HFF-Myc (cell line): ENCODE measurements at regions not wholly inside any gene's neighbourhood (a gene's known extent, or its start where the extent isn't known, plus 50 kb on each side); places are given as distances from the start of the nearest gene placed in this dataset.

Experiments used
- DNase-seq: peaks from one replicate; pipeline ENCODE4 v3.0.0-alpha.2; 2011; ENCODE audit warnings: low read depth; ENCODE audit errors: extremely low read depth
- H3K4me3 ChIP-seq: replicated peaks from 2 replicates; pipeline ENCODE4 v1.5.1; 2011; ENCODE audit warnings: low read depth, mild to moderate bottlenecking, control low read depth, low read length
- CTCF ChIP-seq: IDR thresholded peaks from 2 replicates; pipeline ENCODE4 v1.5.1; 2012; ENCODE audit warnings: mild to moderate bottlenecking, low read depth, low read length, control low read depth; ENCODE audit errors: missing control alignments

DNA sequence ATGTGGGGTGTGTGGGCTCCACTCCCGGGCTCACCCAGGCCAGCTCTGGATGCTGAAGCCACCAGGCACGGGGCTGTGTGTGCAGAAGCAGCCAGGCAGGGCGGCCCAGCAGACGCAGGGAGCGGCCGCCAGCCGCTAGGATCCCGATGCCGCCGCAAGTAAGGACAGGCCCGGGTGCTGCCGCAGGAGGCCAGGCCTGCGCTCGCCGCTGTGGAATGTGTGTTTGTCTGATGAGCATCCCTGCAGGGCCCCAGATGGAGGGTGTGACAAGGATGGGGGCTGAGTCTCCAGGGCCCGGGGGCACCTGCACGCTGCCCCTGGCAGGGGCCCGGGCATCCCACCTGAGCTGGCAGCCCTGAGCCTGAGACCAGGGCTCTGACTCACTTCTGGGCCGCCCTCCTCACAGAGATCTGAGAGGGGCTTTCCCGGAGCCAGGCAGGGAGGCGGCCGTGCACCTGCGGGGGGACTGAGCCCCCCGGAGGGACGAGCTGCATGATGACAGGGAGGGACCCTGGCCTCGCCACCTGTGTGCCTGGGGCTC lies 101.5 kb downstream of the FOXL3 start:
- TF ChIP-seq CTCF, result no peak
- no peak overlapping the region for H3K4me3 ChIP-seq
- DNase-seq, result no peak

DNA sequence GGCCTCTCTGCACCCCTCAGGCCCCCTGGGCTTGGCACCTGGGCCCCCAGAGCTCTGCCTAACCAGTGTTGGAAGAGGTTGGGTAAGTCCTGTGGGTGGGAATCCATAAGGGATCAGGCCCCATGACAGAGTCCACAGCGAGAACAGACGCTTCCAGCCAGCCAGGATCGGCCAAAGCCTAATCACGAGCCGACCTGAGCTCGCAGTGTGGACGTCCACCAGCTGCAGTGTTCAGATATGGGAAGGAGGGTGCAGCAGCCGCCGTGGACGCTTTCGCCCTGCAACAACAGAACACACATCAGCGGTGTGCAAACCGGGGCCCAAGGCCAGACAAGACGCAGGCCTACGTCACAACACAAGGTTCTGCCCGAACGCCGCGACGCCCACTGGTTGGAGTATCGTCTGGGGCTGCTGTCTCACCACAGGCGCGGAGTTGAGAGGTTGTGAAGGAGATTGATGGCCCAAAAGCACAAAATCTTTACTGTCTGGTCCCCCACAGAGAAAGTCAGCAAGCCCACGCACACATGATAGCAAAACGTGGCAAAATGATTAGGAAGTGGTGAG lies 102.1 kb downstream of the FOXL3 start:
- TF ChIP-seq CTCF, result no peak
- no peak for DNase-seq
- H3K4me3 ChIP-seq, result no peak overlapping the region

- no peak overlapping the region for H3K4me3 ChIP-seq
- TF ChIP-seq CTCF, result no peak
- no peak for DNase-seq
Measured at GRCh38 chr7:392822-393221, 102.9 kb downstream of the FOXL3 start.

DNA sequence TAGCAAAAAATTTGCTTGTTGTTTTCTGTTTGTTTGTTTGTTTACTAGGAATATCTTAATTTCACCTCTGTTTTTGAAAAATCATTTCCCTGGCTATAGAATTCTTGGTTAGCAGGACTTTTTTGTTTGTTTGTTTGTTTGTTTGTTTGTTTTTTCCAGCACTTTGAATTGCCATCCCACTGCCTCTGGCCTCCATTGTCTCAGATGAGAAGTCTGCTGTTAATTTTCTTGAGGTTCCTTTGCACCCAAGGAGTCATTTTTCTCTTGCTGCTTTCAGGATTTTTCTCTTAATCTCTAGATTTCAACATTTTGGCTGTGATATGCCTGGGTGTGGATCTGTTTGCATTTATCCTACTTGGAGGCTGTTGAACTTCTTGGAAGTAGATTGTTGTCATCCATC lies 105.7 kb downstream of the FOXL3 start:
- TF ChIP-seq CTCF, result no peak
- DNase-seq, result no peak
- no peak overlapping the region for H3K4me3 ChIP-seq

- no peak for TF ChIP-seq CTCF
- no peak for DNase-seq
- H3K4me3 ChIP-seq, result no peak overlapping the region
Measured at GRCh38 chr7:398888-399287, 108.9 kb downstream of the FOXL3 start.

DNA sequence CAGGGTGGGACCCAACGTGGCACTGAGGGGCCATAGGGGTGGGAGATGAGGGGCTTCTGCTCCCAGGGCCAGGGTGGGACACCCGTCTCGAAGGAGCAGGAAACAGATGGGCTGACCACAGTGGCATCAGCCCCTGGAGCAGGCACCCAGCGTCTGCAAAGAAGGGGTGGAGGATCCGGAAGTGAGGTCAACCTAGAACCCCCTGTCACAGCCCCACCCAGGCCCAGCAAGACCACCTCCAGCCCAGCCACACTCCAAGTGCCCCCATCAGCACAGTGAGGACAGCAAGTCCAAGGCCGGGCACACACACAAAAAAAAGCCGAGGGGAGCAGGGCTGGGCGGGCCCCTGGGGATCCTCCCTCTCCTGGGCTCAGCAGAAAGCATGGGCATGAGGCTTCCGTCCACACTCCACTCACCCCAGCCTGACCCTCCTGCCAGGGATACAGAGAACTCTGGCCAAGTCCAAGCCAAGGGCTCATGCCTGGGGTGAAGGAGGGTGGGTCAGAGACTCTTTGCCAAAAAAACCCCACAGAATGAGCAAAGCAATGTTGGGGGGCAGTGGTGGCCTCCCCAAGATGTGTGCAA lies 111.0 kb downstream of the FOXL3 start:
- no peak overlapping the region for H3K4me3 ChIP-seq
- no peak for TF ChIP-seq CTCF
- DNase-seq, result no peak
